HFFc6 (cell line): ENCODE measurements at regions not wholly inside any gene's neighbourhood (a gene's known extent, or its start where the extent isn't known, plus 50 kb on each side); places are given as distances from the start of the nearest gene placed in this dataset.
A peak's percentile ranks its signal among the peaks of the same experiment; 100 is the strongest.

Experiments
- DNase-seq: peaks from one replicate; pipeline ENCODE4 v3.0.0-alpha.2; 2018
- H3K27ac Mint-ChIP-seq: 2 replicates; pipeline ENCODE4 v1.8.0; 2020; ENCODE audit warnings: mild to moderate bottlenecking, mixed read lengths
- H3K27me3 Mint-ChIP-seq: 2 replicates; pipeline ENCODE4 v1.8.0; 2021; ENCODE audit warnings: mild to moderate bottlenecking, moderate library complexity, mixed read lengths; ENCODE audit not compliant: insufficient read depth
- H3K36me3 Mint-ChIP-seq: 2 replicates; pipeline ENCODE4 v1.8.0; 2021; ENCODE audit warnings: low read depth, mixed read lengths
- H3K4me1 Mint-ChIP-seq: 2 replicates; pipeline ENCODE4 v1.8.0; 2020; ENCODE audit warnings: low read depth, mixed read lengths
- H3K4me3 Mint-ChIP-seq: 2 replicates; pipeline ENCODE4 v1.8.0; 2020; ENCODE audit warnings: mild to moderate bottlenecking, moderate library complexity, mixed read lengths
- H3K9me3 Mint-ChIP-seq: 2 replicates; pipeline ENCODE4 v1.8.0; 2020; ENCODE audit warnings: mild to moderate bottlenecking, mixed read lengths
- CTCF ChIP-seq: fragments of 200-600 bp; sonication (generic); IDR thresholded peaks from 2 replicates; pipeline ENCODE4 v1.5.0; 2021; ENCODE audit warnings: antibody characterized with exemption, mild to moderate bottlenecking

GRCh38 chr21:38949070-38949380 lies 143.3 kb downstream of the ETS2 start:
- no peak overlapping the region for H3K27ac Mint-ChIP-seq
- no peaks in the 10 kb centered on the region; the same call in 1 of the 2 replicates for H3K27me3 Mint-ChIP-seq
- peaks cover 67% of the 10 kb centered on the region for H3K4me1 Mint-ChIP-seq
- H3K4me3 Mint-ChIP-seq: no peak overlapping the region
- TF ChIP-seq CTCF: no peak
- DNase-seq: no peak
- peaks cover 5% of the 10 kb centered on the region; the same call in 1 of the 2 replicates for H3K36me3 Mint-ChIP-seq
- H3K9me3 Mint-ChIP-seq: no peaks in the 10 kb centered on the region; the same call in 1 of the 2 replicates

- DNase-seq: peak; percentile 7
- no peaks in the 10 kb centered on the region; the same call in 1 of the 2 replicates for H3K27me3 Mint-ChIP-seq
Observed at GRCh38 chr21:38948377-38949069, 142.8 kb downstream of the ETS2 start.

GRCh38 chr21:38945545-38946245 lies 140.0 kb downstream of the ETS2 start:
- H3K27me3 Mint-ChIP-seq: peaks cover 3% of the 10 kb centered on the region
- no peak overlapping the region; the same call in 1 of the 2 replicates for H3K27ac Mint-ChIP-seq
- no peaks in the 10 kb centered on the region; the same call in 1 of the 2 replicates for H3K9me3 Mint-ChIP-seq
- no peak for DNase-seq
- peaks cover 5% of the 10 kb centered on the region; the same call in 1 of the 2 replicates for H3K36me3 Mint-ChIP-seq
- peaks cover 55% of the 10 kb centered on the region for H3K4me1 Mint-ChIP-seq
- TF ChIP-seq CTCF: no peak
- no peak overlapping the region for H3K4me3 Mint-ChIP-seq

More at GRCh38 chr21:38948377-38949069, 142.8 kb downstream of the ETS2 start:
- H3K27ac Mint-ChIP-seq: no peak overlapping the region
- H3K4me3 Mint-ChIP-seq: no peak overlapping the region; the same call in 1 of the 2 replicates
- no peaks in the 10 kb centered on the region; the same call in 1 of the 2 replicates for H3K9me3 Mint-ChIP-seq
- H3K4me1 Mint-ChIP-seq: peaks cover 67% of the 10 kb centered on the region
- H3K36me3 Mint-ChIP-seq: peaks cover 5% of the 10 kb centered on the region; the same call in 1 of the 2 replicates
- TF ChIP-seq CTCF: no peak

- DNase-seq: no peak
- Mint-ChIP-seq H3K27me3 (peaks cover 3% of the 10 kb centered on the region), H3K4me3 (no peak overlapping the region), H3K27ac (no peak overlapping the region), H3K36me3 (no peaks in the 10 kb centered on the region), H3K9me3 (no peaks in the 10 kb centered on the region), H3K4me1 (peaks cover 47% of the 10 kb centered on the region)
- no peak for TF ChIP-seq CTCF
Observed at GRCh38 chr21:38944903-38945302, 139.2 kb downstream of the ETS2 start.

- Mint-ChIP-seq H3K27ac (no peak overlapping the region), H3K27me3 (peaks cover 3% of the 10 kb centered on the region), H3K4me1 (peaks cover 42% of the 10 kb centered on the region), H3K9me3 (no peaks in the 10 kb centered on the region), H3K4me3 (no peak overlapping the region), H3K36me3 (no peaks in the 10 kb centered on the region)
- TF ChIP-seq CTCF: no peak
- DNase-seq: no peak
Observed at GRCh38 chr21:38944402-38944801, 138.7 kb downstream of the ETS2 start.
